ENCODE measurements at regions not wholly inside any gene's neighbourhood (a gene's known extent, or its start where the extent isn't known, plus 50 kb on each side); places are given as distances from the start of the nearest gene placed in this dataset.

- Mint-ChIP-seq H3K27ac (ENCODE audit: unreplicated experiment) (peak overlapping the region; percentile 2), H3K4me3 (ENCODE audit: unreplicated experiment) (no peak overlapping the region)
Observed at GRCh38 chr6:4342407-4343137, 207.2 kb upstream of the ECI2 start.

DNA sequence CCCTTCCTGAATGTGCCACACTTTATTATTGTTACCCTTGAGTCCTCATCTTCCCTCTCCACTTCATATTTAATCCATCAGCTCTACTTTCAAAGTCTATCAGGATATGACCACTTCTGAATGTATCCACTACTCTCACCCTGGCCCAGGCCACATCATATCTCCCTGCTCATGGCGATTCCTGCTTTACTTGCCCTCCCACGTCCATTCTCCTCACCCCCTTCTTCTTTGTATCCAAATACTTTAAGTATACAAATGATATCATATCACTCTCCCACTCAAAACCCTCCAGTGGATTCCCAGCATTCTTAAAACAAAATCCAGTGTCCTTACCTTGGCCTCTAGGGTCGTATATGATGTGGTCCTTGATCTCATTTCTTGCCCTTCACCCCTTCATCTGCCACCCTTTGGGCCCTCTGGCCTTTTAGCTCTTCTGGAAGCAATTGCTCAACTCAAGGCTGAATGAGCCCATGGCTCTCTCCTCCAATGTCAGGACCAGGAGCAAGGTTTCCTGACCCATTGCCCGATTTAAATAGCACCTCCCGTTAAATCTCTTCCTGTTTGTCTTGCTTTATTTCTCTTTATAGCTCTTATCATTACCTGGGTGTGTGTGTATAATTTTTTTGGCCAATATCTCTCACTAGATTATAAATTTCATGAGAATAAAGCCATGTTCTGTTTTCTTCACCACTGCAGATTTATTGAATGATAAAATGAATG lies 205.9 kb upstream of the ECI2 start:
- Mint-ChIP-seq H3K4me3 (ENCODE audit: unreplicated experiment) (no peak overlapping the region), H3K27ac (ENCODE audit: unreplicated experiment) (peak overlapping the region; percentile 4), H3K9me3 (ENCODE audit: unreplicated experiment) (peaks cover 9% of the 10 kb centered on the region), H3K4me1 (ENCODE audit: unreplicated experiment) (peaks cover 58% of the 10 kb centered on the region), H3K27me3 (ENCODE audit: unreplicated experiment) (no peaks in the 10 kb centered on the region), H3K36me3 (ENCODE audit: unreplicated experiment) (peaks cover 2% of the 10 kb centered on the region)
- TF ChIP-seq, protein P1, sequence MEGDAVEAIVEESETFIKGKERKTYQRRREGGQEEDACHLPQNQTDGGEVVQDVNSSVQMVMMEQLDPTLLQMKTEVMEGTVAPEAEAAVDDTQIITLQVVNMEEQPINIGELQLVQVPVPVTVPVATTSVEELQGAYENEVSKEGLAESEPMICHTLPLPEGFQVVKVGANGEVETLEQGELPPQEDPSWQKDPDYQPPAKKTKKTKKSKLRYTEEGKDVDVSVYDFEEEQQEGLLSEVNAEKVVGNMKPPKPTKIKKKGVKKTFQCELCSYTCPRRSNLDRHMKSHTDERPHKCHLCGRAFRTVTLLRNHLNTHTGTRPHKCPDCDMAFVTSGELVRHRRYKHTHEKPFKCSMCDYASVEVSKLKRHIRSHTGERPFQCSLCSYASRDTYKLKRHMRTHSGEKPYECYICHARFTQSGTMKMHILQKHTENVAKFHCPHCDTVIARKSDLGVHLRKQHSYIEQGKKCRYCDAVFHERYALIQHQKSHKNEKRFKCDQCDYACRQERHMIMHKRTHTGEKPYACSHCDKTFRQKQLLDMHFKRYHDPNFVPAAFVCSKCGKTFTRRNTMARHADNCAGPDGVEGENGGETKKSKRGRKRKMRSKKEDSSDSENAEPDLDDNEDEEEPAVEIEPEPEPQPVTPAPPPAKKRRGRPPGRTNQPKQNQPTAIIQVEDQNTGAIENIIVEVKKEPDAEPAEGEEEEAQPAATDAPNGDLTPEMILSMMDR (IDR thresholded peaks at IDR 0.05): no peak
- DNase-seq (ENCODE audit: extremely low spot score, unreplicated experiment): peak; percentile 25

More at GRCh38 chr6:4342407-4343137, 207.2 kb upstream of the ECI2 start:
- no peak for DNase-seq (ENCODE audit: extremely low spot score, unreplicated experiment)
- Mint-ChIP-seq H3K4me1 (ENCODE audit: unreplicated experiment) (peaks cover 67% of the 10 kb centered on the region), H3K36me3 (ENCODE audit: unreplicated experiment) (peaks cover 2% of the 10 kb centered on the region), H3K9me3 (ENCODE audit: unreplicated experiment) (peaks cover 9% of the 10 kb centered on the region), H3K27me3 (ENCODE audit: unreplicated experiment) (no peaks in the 10 kb centered on the region)
- TF ChIP-seq, protein P1 (IDR thresholded peaks at IDR 0.05): no peak

- DNase-seq (ENCODE audit: extremely low spot score, unreplicated experiment): no peak
- H3K36me3 Mint-ChIP-seq (ENCODE audit: unreplicated experiment): peaks cover 2% of the 10 kb centered on the region
- no peaks in the 10 kb centered on the region for H3K27me3 Mint-ChIP-seq (ENCODE audit: unreplicated experiment)
- TF ChIP-seq, protein P1 (IDR thresholded peaks at IDR 0.05): no peak
- H3K4me3 Mint-ChIP-seq (ENCODE audit: unreplicated experiment): no peak overlapping the region
- peaks cover 55% of the 10 kb centered on the region for H3K4me1 Mint-ChIP-seq (ENCODE audit: unreplicated experiment)
- peak overlapping the region; percentile 4 for H3K27ac Mint-ChIP-seq (ENCODE audit: unreplicated experiment)
- H3K9me3 Mint-ChIP-seq (ENCODE audit: unreplicated experiment): peaks cover 9% of the 10 kb centered on the region
Observed at GRCh38 chr6:4340544-4340943, 205.2 kb upstream of the ECI2 start.

DNA sequence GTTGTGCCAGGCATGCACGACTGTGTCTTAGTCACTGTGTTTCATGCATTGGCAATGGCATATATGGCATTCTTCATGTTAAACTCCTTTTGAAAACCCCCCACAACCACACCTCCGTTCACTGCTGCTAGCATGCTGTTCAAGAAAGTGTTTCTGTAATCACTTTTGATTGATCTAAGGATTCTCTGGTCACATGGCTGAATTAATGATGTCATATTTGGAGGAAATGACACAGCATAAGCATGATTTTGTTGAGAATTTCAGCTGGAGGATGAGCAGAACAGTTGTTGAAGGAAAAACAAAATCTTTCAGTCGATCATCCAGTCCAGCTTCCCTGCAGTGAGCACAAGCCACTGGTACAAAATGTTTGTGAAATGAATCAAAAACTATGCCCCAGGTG lies 203.5 kb upstream of the ECI2 start:
- H3K4me3 Mint-ChIP-seq (ENCODE audit: unreplicated experiment): no peak overlapping the region
- H3K27me3 Mint-ChIP-seq (ENCODE audit: unreplicated experiment): no peaks in the 10 kb centered on the region
- H3K4me1 Mint-ChIP-seq (ENCODE audit: unreplicated experiment): peaks cover 39% of the 10 kb centered on the region
- H3K36me3 Mint-ChIP-seq (ENCODE audit: unreplicated experiment): peaks cover 2% of the 10 kb centered on the region
- H3K9me3 Mint-ChIP-seq (ENCODE audit: unreplicated experiment): peaks cover 9% of the 10 kb centered on the region
- DNase-seq (ENCODE audit: extremely low spot score, unreplicated experiment): peak; percentile 23
- peak overlapping the region; percentile 40 for H3K27ac Mint-ChIP-seq (ENCODE audit: unreplicated experiment)
- TF ChIP-seq, protein P1 (IDR thresholded peaks at IDR 0.05): no peak

DNA sequence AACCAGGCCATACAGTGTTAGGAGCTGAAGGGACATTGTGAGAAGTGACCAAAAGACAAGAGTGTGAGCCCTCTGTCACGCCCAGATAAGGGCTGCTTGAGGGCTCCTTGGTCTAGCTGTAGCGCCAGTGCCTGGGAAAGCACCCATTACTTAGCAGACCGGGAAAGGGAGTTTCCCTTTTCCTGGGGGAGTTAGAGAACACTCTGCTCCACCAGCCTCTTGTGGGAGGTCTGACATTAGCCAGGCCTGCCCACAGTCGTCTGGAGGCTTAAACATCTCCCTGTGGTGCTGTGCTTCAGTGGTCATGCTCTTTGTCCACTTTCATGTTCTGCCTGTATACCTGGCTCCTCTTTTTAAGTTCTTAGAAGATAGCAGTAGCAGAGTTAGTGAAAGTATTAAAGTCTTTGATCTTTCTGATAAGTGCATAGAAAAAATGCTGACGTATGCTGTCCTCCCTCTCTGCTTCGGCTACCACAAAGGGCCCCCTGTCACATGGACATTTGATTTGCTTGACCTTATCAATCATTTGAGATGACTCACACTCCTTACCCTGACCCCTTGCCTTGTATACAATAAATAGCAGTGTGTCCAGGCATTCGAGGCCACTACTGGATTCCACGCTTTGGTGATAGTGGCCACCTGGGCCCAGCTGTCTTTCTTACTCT lies 201.5 kb upstream of the ECI2 start:
- no peak for DNase-seq (ENCODE audit: extremely low spot score, unreplicated experiment)
- TF ChIP-seq, protein P1 (IDR thresholded peaks at IDR 0.05): no peak
- peaks cover 5% of the 10 kb centered on the region for H3K9me3 Mint-ChIP-seq (ENCODE audit: unreplicated experiment)
- H3K4me3 Mint-ChIP-seq (ENCODE audit: unreplicated experiment): no peak overlapping the region
- H3K27me3 Mint-ChIP-seq (ENCODE audit: unreplicated experiment): no peaks in the 10 kb centered on the region
- H3K27ac Mint-ChIP-seq (ENCODE audit: unreplicated experiment): no peak overlapping the region
- no peaks in the 10 kb centered on the region for H3K36me3 Mint-ChIP-seq (ENCODE audit: unreplicated experiment)
- H3K4me1 Mint-ChIP-seq (ENCODE audit: unreplicated experiment): peaks cover 27% of the 10 kb centered on the region
